ENCODE measurements at regions not wholly inside any gene's neighbourhood (a gene's known extent, or its start where the extent isn't known, plus 50 kb on each side); places are given as distances from the start of the nearest gene placed in this dataset.

DNA sequence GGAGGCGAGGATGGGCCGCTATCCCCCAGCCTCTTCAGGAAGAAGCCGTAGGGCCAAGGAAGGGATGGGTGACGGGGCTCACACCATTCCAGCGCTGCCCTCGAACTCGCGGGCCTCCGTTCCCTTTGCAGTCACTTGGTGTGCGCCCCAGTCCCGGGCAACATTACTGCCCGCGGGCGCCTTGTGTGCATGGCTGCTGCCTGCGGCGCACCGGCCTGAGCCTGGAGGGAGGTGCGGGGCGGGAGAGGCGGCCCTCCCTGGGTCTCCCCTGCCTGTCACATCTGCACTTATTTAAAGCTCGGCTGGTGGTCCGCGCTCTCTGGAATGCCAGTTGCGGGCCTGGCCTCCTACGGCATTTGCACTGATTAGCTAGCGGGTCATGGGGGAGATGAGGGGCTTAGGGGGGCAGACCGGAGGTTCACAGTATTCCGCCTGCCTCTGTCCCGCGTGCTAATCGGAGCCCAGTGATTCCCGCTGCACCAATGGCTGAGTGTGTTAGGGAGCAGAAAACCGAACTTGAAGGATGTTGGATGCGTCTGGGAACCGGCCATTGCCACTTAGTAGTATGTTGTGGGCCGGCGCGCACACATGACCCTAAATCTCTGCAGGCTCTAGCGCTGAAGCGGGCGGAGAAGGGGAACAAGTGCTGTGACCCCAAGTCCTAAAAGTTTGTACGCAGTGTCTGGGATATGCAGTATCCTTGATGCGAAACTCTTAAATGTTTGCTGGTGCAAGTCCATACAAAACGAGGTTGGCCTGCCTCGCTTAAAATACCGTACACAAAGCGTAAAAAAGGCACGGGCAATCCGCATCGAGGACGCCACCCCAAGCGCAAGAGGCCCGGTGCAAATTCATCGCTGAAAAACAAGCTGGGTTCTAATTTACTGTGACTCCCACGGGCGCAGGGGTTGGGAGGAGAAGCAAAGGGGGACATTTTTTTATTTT, 161.2 kb upstream of the SIX2 start:
- Mint-ChIP-seq H3K4me3 (peak overlapping the region in 2 of 10 donors; percentile 14 to 29), H3K4me1 (peaks cover 0 to 15% (median 4%) of the 10 kb centered on the region in 7 donors), H3K27ac (no peak overlapping the region), H3K36me3 (no peaks in the 10 kb centered on the region), H3K9me3 (no peaks in the 10 kb centered on the region), H3K27me3 (peaks cover 62 to 79% (median 72%) of the 10 kb centered on the region in 5 donors)
- ChIA-PET CTCF (no interaction called here), POLR2A (no interaction called here)
- intact Hi-C loops (cut with micrococcal nuclease): loop anchor here in 1 of 2 donors (5.0 kb wide), 1 partner anchor 238 kb away; no protein-coding TSS in a partner anchor
- H3K9me3 ChIP-seq (ENCODE audit: control insufficient read depth in 2 of 3, low read length in 3 of 3): no peaks in the 10 kb centered on the region
- H3K27me3 ChIP-seq (ENCODE audit: control insufficient read depth in 2 of 2, insufficient read depth in 2 of 2, low read length in 2 of 2): peaks cover 4% of the 10 kb centered on the region in 2 donors
- H3K4me3 ChIP-seq (ENCODE audit: low read length): no peak overlapping the region
- H3K27ac ChIP-seq (ENCODE audit: low read depth, low read length): no peak overlapping the region
- DNase-seq (no peak), ATAC-seq (no peak)
- no peaks in the 10 kb centered on the region for H3K36me3 ChIP-seq (ENCODE audit: control insufficient read depth in 2 of 3, insufficient read depth in 3 of 3, low read length in 3 of 3)
- H3K4me1 ChIP-seq (ENCODE audit: control insufficient read depth in 2 of 2, insufficient read depth in 2 of 2, low read length in 2 of 2): no peaks in the 10 kb centered on the region

DNA sequence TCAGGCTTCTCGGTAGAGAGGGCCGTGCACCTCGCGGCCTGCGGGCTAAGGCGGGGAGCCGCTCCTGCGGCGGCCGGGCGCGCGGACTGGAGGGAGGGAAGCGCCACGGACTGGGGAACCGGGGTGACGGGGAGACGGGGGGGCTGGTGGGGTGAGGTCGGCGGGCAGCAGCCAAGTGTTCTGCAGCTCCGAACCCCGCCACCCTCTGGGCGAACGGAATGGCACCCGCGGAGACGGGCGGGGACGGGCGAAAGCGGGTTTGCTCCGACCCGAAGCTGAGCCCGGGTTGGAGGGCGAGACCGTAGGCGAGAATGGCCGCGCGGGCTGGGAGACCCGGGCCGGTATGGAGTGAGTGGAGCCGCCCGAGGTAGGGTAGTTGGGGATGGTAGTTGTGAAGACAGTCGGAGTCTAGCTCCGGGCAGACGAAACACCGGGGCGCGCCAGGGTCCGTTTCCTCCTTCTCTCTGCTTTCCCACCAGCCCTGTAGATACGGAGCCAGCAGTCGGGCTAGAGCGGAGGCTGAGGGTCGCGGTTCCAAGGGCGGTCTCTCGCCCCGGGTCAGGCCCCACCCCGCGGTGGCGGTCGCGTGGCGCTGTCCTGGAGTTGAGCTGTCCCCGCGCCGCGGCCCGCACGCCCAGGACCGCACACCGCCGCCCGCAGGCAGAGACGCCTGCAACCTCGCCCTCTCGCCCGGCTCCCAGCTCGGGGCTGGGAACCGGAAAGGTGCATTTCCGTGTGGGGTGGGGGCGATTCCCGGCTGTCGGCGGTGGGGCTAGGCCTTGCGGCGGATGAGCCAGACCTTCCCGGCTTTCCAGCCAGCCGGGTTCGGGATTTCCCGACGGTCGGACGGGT, 160.3 kb upstream of the SIX2 start:
- ChIA-PET POLR2A (no interaction called here), CTCF (no interaction called here)
- H3K4me1 ChIP-seq (ENCODE audit: control insufficient read depth in 2 of 2, insufficient read depth in 2 of 2, low read length in 2 of 2): no peaks in the 10 kb centered on the region
- H3K27ac ChIP-seq (ENCODE audit: low read depth, low read length): no peak overlapping the region
- Mint-ChIP-seq H3K4me3 (peak overlapping the region in 4 of 10 donors; percentile 37 to 64 (median 48)), H3K9me3 (no peaks in the 10 kb centered on the region), H3K27me3 (peaks cover 62 to 79% (median 77%) of the 10 kb centered on the region in 5 donors), H3K36me3 (peaks cover 0 to 1% (median 0%) of the 10 kb centered on the region in 5 donors), H3K4me1 (peaks cover 0 to 15% (median 4%) of the 10 kb centered on the region in 7 donors), H3K27ac (no peak overlapping the region)
- DNase-seq: peak in 1 of 9 donors; percentile 21
- H3K36me3 ChIP-seq (ENCODE audit: control insufficient read depth in 2 of 3, insufficient read depth in 3 of 3, low read length in 3 of 3): no peaks in the 10 kb centered on the region
- ATAC-seq: no peak
- H3K4me3 ChIP-seq (ENCODE audit: low read length): no peak overlapping the region
- intact Hi-C loops (cut with micrococcal nuclease): loop anchor here in 1 of 2 donors (5.0 kb wide), 2 partner anchors 157 to 237 kb away; no protein-coding TSS in a partner anchor
- H3K9me3 ChIP-seq (ENCODE audit: control insufficient read depth in 2 of 3, low read length in 3 of 3): no peaks in the 10 kb centered on the region
- peaks cover 4% of the 10 kb centered on the region in 2 donors for H3K27me3 ChIP-seq (ENCODE audit: control insufficient read depth in 2 of 2, insufficient read depth in 2 of 2, low read length in 2 of 2)

DNA sequence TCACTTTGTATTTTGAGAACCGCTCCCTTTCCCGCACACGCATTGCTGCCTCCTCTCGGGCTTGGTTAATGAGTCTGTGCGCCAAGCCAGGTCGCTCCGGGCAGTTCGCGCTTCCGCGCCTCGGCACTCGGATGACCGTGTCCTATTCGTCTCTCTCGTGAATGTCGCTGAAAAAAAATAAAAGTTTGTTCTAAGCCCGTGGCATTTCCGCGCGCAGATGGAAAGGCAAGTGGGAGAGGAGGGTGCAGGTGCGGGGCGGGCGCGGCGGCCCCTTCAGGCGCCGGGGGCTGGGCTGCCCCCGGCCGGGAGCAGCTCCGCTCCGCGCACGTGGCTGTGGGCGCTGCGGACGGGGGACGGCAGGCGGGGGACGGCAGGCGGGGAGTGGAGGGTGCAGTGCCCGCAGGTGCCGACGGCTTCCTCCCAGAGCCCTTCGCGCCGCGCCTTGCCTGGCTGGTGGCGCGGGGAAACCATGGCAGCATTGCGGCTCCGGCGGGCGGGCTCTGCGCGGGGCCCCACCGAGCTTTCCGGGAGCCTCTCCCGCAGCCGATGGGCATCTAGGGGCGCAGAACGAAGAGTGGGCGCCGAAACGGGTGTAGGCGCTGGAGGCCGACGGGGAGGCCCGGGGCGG, 159.6 kb upstream of the SIX2 start:
- CTCF ChIA-PET: no interaction called here
- intact Hi-C loops (cut with micrococcal nuclease): loop anchor here in 1 of 2 donors (5.0 kb wide), 1 partner anchor 157 kb away; no protein-coding TSS in a partner anchor
- DNase-seq: peak in 1 of 9 donors; percentile 26

DNA sequence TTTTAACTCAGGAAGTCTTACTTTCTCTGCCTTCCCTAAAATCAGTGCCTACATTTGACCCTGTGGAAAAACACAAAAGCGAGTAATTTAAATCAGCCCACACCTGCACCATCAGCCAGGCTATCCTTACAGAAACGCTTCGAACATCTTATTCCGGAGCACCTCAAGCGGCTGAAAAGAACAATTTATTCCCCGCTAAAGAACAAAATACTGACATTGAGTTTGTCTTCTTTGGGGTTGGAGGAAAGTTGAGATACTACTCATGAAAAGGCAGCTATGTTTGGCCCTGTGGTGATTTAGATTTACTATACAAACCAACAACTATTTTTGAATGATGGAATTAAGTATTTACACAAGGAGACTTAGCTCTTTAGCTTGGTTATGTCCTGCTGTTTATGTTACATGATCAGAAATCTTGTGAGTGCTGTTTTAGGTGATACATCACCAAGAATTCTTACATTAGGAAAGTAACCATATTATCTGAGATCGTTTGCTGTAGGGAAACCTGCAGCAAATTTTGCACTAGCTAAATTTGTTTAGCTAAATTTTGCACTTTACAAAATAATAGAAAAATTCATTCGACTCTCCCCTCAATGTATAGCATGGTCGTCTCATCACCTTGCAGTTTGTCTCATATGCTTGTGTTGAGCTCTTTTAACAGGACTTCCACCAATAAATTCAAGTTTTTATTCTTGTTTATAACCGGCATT, 158.8 kb upstream of the SIX2 start:
- ChIA-PET CTCF (no interaction called here), POLR2A (no interaction called here)
- H3K4me3 Mint-ChIP-seq: peak overlapping the region in 6 of 10 donors; percentile 59 to 76 (median 65)

More for the DNA sequence above, 159.6 kb upstream of the SIX2 start:
- Histone ChIP-seq H3K27me3 (ENCODE audit: control insufficient read depth in 2 of 2, insufficient read depth in 2 of 2, low read length in 2 of 2) (peaks cover 4% of the 10 kb centered on the region in 2 donors), H3K4me1 (ENCODE audit: control insufficient read depth in 2 of 2, insufficient read depth in 2 of 2, low read length in 2 of 2) (no peaks in the 10 kb centered on the region), H3K4me3 (ENCODE audit: low read length) (no peak overlapping the region), H3K27ac (ENCODE audit: low read depth, low read length) (no peak overlapping the region), H3K9me3 (ENCODE audit: control insufficient read depth in 2 of 3, low read length in 3 of 3) (no peaks in the 10 kb centered on the region), H3K36me3 (ENCODE audit: control insufficient read depth in 2 of 3, insufficient read depth in 3 of 3, low read length in 3 of 3) (no peaks in the 10 kb centered on the region)
- Mint-ChIP-seq H3K27ac (no peak overlapping the region), H3K36me3 (peaks cover 0 to 3% (median 0%) of the 10 kb centered on the region in 5 donors), H3K9me3 (no peaks in the 10 kb centered on the region), H3K4me3 (peak overlapping the region; percentile 30 to 76 (median 65)), H3K4me1 (peaks cover 0 to 15% (median 4%) of the 10 kb centered on the region in 7 donors), H3K27me3 (peaks cover 62 to 81% (median 75%) of the 10 kb centered on the region in 5 donors)
- POLR2A ChIA-PET: no interaction called here
- ATAC-seq: no peak

DNA sequence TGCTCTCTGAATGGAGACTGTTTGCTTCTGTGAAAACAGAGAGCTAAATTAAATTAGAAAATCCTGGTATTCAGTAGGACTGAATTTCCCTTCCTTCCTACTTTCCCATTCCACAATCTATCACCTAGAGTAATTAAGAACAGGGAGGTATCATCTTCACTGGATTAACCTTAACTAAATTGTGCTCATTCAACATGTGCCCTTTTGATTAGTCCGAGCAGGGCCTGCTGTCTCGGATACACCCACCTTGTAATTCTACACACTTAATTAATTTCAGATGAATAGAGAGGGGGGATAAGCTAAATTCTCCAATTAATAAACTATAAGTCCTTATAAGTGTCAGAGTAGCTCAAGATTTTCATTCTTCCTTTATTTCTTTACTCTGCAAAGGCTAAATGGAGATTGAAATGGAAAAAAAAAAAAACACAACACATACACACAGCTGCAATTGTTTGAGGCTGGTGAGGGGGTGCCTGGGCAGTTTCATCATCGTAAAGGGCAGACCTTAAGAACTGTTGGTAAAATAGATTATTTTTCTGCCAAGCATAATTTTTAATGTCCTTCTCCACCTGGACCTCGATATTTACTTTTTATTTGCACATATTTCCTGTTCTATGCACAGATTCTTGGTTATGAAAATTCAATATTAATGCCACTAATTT, 157.1 kb upstream of the SIX2 start:
- H3K9me3 ChIP-seq (ENCODE audit: control insufficient read depth in 2 of 3, low read length in 3 of 3): no peaks in the 10 kb centered on the region
- CTCF ChIA-PET: no interaction called here
- H3K9me3 Mint-ChIP-seq: peaks cover 0 to 3% (median 0%) of the 10 kb centered on the region in 11 donors
- ATAC-seq (no peak), DNase-seq (no peak)
- no peak overlapping the region for H3K27ac Mint-ChIP-seq
- peaks cover 0 to 3% (median 0%) of the 10 kb centered on the region in 5 donors for H3K36me3 Mint-ChIP-seq
- H3K27me3 Mint-ChIP-seq: peaks cover 51 to 82% (median 72%) of the 10 kb centered on the region in 5 donors
- H3K27ac ChIP-seq (ENCODE audit: low read depth, low read length): no peak overlapping the region
- H3K4me3 Mint-ChIP-seq: no peak overlapping the region
- H3K36me3 ChIP-seq (ENCODE audit: control insufficient read depth in 2 of 3, insufficient read depth in 3 of 3, low read length in 3 of 3): no peaks in the 10 kb centered on the region
- POLR2A ChIA-PET: no interaction called here
- no peaks in the 10 kb centered on the region for H3K4me1 ChIP-seq (ENCODE audit: control insufficient read depth in 2 of 2, insufficient read depth in 2 of 2, low read length in 2 of 2)
- peaks cover 2 to 4% of the 10 kb centered on the region in 2 donors for H3K27me3 ChIP-seq (ENCODE audit: control insufficient read depth in 2 of 2, insufficient read depth in 2 of 2, low read length in 2 of 2)
- intact Hi-C loops (cut with micrococcal nuclease): loop anchor here in 1 of 2 donors (5.0 kb wide), 1 partner anchor 154 kb away; no protein-coding TSS in a partner anchor
- H3K4me3 ChIP-seq (ENCODE audit: low read length): no peak overlapping the region
- peaks cover 0 to 15% (median 4%) of the 10 kb centered on the region in 7 donors for H3K4me1 Mint-ChIP-seq

More for the DNA sequence above, 158.8 kb upstream of the SIX2 start:
- Mint-ChIP-seq H3K9me3 (peaks cover 0 to 3% (median 0%) of the 10 kb centered on the region in 11 donors), H3K27me3 (peaks cover 60 to 81% (median 75%) of the 10 kb centered on the region in 5 donors), H3K4me1 (peaks cover 0 to 15% (median 4%) of the 10 kb centered on the region in 7 donors), H3K36me3 (peaks cover 0 to 3% (median 0%) of the 10 kb centered on the region in 5 donors), H3K27ac (no peak overlapping the region)
- Histone ChIP-seq H3K4me1 (ENCODE audit: control insufficient read depth in 2 of 2, insufficient read depth in 2 of 2, low read length in 2 of 2) (no peaks in the 10 kb centered on the region), H3K27me3 (ENCODE audit: control insufficient read depth in 2 of 2, insufficient read depth in 2 of 2, low read length in 2 of 2) (peaks cover 4% of the 10 kb centered on the region in 2 donors), H3K36me3 (ENCODE audit: control insufficient read depth in 2 of 3, insufficient read depth in 3 of 3, low read length in 3 of 3) (no peaks in the 10 kb centered on the region), H3K9me3 (ENCODE audit: control insufficient read depth in 2 of 3, low read length in 3 of 3) (no peaks in the 10 kb centered on the region), H3K27ac (ENCODE audit: low read depth, low read length) (no peak overlapping the region), H3K4me3 (ENCODE audit: low read length) (no peak overlapping the region)
- no peak for DNase-seq
- ATAC-seq: no peak
- intact Hi-C loops (cut with micrococcal nuclease): loop anchor here in 1 of 2 donors (5.0 kb wide), 1 partner anchor 156 kb away; no protein-coding TSS in a partner anchor
